ENCODE measurements at regions not wholly inside any gene's neighbourhood (a gene's known extent, or its start where the extent isn't known, plus 50 kb on each side); places are given as distances from the start of the nearest gene placed in this dataset.

DNA sequence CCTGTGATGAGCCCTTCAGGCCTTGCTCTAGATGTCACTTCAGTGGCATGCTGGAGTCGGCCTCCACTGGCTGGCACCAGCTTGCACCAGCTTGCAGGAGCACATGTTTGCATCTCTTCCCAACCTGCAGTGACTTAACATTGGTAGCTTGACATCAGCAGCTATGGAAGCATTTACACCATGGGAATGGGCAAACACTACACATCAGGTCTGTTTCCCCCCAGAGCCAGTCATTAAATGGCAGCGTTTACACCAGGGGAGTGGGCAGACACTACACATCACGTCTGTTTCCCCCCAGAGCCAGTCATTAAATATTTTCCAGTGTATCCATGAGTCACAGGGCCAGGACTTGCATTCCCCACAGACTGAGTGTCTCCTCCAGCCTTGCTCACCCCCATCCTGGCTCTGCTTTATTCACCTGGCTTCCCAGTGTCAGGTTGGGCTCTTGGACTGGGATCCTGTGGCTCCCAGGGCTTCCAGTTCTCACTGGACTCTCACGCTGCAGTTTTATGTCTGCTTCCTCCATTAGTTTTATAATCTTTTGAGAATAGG is 51.6 kb upstream of the VRK1 start:
- Histone ChIP-seq H3K79me2 (ENCODE audit: control insufficient read depth, insufficient read depth, low read length) (no peaks in the 10 kb centered on the region), H3K4me2 (ENCODE audit: insufficient read depth, low read length) (no peak overlapping the region), H3K27ac (ENCODE audit: insufficient read depth, low read depth, low read length) (no peak overlapping the region), H3K4me3 (replicated peaks in 1 of 3; ENCODE audit: insufficient read depth in 1 of 3, low read depth in 1 of 3, low read length in 3 of 3) (no peak overlapping the region), H3K27me3 (ENCODE audit: control insufficient read depth in 2 of 2, insufficient read depth in 2 of 2, low read length in 2 of 2) (peaks cover 8% of the 10 kb centered on the region in 2 experiments), H3K36me3 (ENCODE audit: control insufficient read depth in 2 of 2, extremely low read depth in 1 of 2, insufficient read depth in 2 of 2, low read length in 2 of 2) (no peaks in the 10 kb centered on the region), H3K9me1 (replicated peaks; ENCODE audit: control insufficient read depth, extremely low read depth, insufficient read depth, low read length) (no peaks in the 10 kb centered on the region), H3K9me3 (replicated peaks; ENCODE audit: control insufficient read depth, insufficient read depth, low read length) (no peaks in the 10 kb centered on the region), H3K9ac (replicated peaks; ENCODE audit: extremely low read depth, insufficient read depth, low read length) (no peak overlapping the region), H2AFZ (ENCODE audit: low read depth, low read length) (no peak overlapping the region), H4K20me1 (replicated peaks; ENCODE audit: control insufficient read depth, extremely low read depth, insufficient read depth, low read length) (no peaks in the 10 kb centered on the region), H3K4me1 (ENCODE audit: control insufficient read depth, extremely low read depth, insufficient read depth, low read length) (no peaks in the 10 kb centered on the region)
- ChIA-PET POLR2A (no interaction called here), CTCF (interaction anchor here (0.6 to 1.4 kb wide), 3 partner anchors 12 to 181 kb away, joined by 3 to 5 read pairs (median 4); no protein-coding TSS in a partner anchor)
- dilution Hi-C loops (cut with MboI; ENCODE audit: extremely low pct_ligation_motif_present, low sequenced_read_pairs): no loop called here
- intact Hi-C loops (cut with micrococcal nuclease): loop anchor here (10.0 kb wide), 1 partner anchor 451 kb away; no protein-coding TSS in a partner anchor
- DNase-seq (ENCODE audit: low read depth, low spot score) (no peak), FAIRE-seq (no peak)
- TF ChIP-seq, protein P1, sequence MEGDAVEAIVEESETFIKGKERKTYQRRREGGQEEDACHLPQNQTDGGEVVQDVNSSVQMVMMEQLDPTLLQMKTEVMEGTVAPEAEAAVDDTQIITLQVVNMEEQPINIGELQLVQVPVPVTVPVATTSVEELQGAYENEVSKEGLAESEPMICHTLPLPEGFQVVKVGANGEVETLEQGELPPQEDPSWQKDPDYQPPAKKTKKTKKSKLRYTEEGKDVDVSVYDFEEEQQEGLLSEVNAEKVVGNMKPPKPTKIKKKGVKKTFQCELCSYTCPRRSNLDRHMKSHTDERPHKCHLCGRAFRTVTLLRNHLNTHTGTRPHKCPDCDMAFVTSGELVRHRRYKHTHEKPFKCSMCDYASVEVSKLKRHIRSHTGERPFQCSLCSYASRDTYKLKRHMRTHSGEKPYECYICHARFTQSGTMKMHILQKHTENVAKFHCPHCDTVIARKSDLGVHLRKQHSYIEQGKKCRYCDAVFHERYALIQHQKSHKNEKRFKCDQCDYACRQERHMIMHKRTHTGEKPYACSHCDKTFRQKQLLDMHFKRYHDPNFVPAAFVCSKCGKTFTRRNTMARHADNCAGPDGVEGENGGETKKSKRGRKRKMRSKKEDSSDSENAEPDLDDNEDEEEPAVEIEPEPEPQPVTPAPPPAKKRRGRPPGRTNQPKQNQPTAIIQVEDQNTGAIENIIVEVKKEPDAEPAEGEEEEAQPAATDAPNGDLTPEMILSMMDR (IDR thresholded peaks at IDR 0.05; ENCODE audit: extremely low read depth in 1 of 2, insufficient read depth in 1 of 2, low read depth in 1 of 2, low read length in 2 of 2): no peak
- no peak for TF ChIP-seq POLR2A (IDR thresholded peaks at IDR 0.05; ENCODE audit: low read depth, low read length)
- TF ChIP-seq POLR2AphosphoS5 (IDR thresholded peaks at IDR 0.05; ENCODE audit: insufficient read depth, low read depth, low read length): no peak
- no peak for TF ChIP-seq GATA2 (IDR thresholded peaks at IDR 0.05; ENCODE audit: insufficient read depth, insufficient read length, low read depth, low read length)
- TF ChIP-seq, protein P2, sequence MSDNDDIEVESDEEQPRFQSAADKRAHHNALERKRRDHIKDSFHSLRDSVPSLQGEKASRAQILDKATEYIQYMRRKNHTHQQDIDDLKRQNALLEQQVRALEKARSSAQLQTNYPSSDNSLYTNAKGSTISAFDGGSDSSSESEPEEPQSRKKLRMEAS (IDR thresholded peaks at IDR 0.05; ENCODE audit: insufficient read depth, insufficient read length): no peak
- no peak for TF ChIP-seq FOS (IDR thresholded peaks at IDR 0.05; ENCODE audit: borderline replicate concordance, insufficient read depth, low read length)
- TF ChIP-seq JUN (IDR thresholded peaks at IDR 0.05; ENCODE audit: borderline replicate concordance, insufficient read depth, insufficient read length, low read depth): no peak
- TF ChIP-seq EZH2 (IDR thresholded peaks at IDR 0.05; ENCODE audit: borderline replicate concordance, low read depth, low read length, severe bottlenecking): no peak
- TF ChIP-seq MYC (IDR thresholded peaks at IDR 0.05; ENCODE audit: low read depth, low read length): no peak
- BruUV-seq (replicated peaks): no TSS peak

Data from endothelial cell of umbilical vein (primary cell).